SJSA1 (cell line): ENCODE measurements at regions not wholly inside any gene's neighbourhood (a gene's known extent, or its start where the extent isn't known, plus 50 kb on each side); places are given as distances from the start of the nearest gene placed in this dataset.
"Not testable (repeated sequence)": the region's sequence is repeated elsewhere in the genome, so short reads cannot be mapped to it uniquely, and the experiment has no call there.

Experiments used
- DNase-seq, 2 experiments: peaks; one replicate each; pipeline ENCODE4 v3.0.0-alpha.2; 2015 to 2020; ENCODE audit warnings: low spot score in 2 of 2, low read depth in 1 of 2
- H3K27ac ChIP-seq: fragments of 250-450 bp; sonication (Bioruptor Pico); 2 replicates; pipeline ENCODE4 v1.5.1; 2020; ENCODE audit warnings: mild to moderate bottlenecking, moderate library complexity
- H3K27me3 ChIP-seq: fragments of 250-450 bp; sonication (Bioruptor Pico); replicated peaks from 2 replicates; pipeline ENCODE4 v1.5.1; 2020; ENCODE audit warnings: mild to moderate bottlenecking, moderate library complexity
- H3K36me3 ChIP-seq: fragments of 250-450 bp; sonication (Bioruptor Pico); 2 replicates; pipeline ENCODE4 v1.5.1; 2020; ENCODE audit warnings: mild to moderate bottlenecking
- H3K4me1 ChIP-seq: fragments of 250-450 bp; sonication (Bioruptor Pico); replicated peaks from 2 replicates; pipeline ENCODE4 v1.6.1; 2021; ENCODE audit warnings: mild to moderate bottlenecking
- H3K4me3 ChIP-seq: fragments of 250-450 bp; sonication (Bioruptor Pico); 2 replicates; pipeline ENCODE4 v1.5.1; 2020; ENCODE audit warnings: mild to moderate bottlenecking
- H3K9me3 ChIP-seq: fragments of 250-450 bp; sonication (Bioruptor Pico); replicated peaks from 2 replicates; pipeline ENCODE4 v1.5.1; 2020; ENCODE audit warnings: mild to moderate bottlenecking

DNA sequence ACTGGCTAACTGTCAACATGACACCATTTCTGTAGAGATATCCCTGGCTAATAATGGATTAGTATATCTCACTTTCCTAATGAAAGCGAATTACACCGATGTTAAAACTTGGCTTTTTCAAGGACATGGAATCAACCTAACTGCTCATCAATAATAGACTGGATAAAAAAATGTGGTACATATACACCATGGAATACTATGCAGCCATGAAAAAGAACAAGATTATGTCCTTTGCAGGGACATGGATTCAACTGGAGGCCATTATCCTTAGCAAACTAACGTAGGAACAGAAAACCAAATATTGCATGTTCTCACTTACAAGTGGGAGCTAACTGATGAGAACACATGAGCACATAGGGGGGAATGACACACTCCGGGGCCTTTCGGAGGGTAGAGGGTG is 62.6 kb downstream of the ZIC1 start:
- H3K36me3 ChIP-seq, result no peaks in the 10 kb centered on the region
- H3K27ac ChIP-seq, result no peak overlapping the region
- no peaks in the 10 kb centered on the region for H3K9me3 ChIP-seq
- H3K4me3 ChIP-seq, result no peak overlapping the region
- H3K4me1 ChIP-seq, result no peaks in the 10 kb centered on the region
- DNase-seq, result no peak
- H3K27me3 ChIP-seq, result no peaks in the 10 kb centered on the region

DNA sequence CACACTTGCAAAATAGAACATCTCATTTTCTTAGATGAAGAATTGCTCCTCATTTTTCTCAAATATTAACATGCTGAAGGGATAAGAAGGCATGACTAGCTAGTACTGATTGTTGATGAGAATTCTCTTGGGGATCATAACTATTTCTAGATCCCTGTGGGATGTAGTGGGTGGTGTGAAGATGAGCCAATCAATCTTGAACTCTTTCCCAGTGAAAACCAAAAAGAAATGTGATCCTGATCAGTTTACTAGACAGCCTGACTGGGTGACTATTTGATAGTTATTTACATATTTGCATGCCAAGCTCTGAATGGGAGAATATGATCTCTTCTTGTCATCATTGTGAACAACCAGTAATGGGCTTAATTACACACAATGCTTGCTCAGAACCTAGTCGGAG is 63.7 kb downstream of the ZIC1 start:
- H3K27me3 ChIP-seq, result no peaks in the 10 kb centered on the region
- H3K27ac ChIP-seq, result no peak overlapping the region
- H3K9me3 ChIP-seq, result no peaks in the 10 kb centered on the region
- no peak overlapping the region for H3K4me3 ChIP-seq
- H3K36me3 ChIP-seq, result no peaks in the 10 kb centered on the region
- no peaks in the 10 kb centered on the region for H3K4me1 ChIP-seq
- no peak for DNase-seq

DNA sequence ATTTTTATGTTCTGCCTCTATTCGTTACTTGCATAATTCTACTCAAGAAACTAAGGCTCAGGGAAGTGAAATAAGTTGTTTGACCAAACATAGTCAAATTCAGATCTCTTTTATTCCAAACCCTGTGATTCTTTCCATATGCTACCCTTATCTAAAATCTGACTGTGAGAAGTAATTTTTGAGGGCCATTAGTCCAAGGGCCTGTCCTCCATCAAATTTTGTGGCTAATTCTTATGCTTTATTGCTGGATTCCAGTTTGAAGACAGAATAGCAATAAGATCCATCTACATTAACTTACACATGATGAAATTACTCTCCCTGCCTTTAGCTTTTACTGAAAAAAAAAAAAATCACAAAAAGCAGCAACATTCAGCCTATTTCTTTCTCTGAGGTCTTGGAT is 74.0 kb downstream of the ZIC1 start:
- no peaks in the 10 kb centered on the region for H3K27me3 ChIP-seq
- no peak overlapping the region for H3K27ac ChIP-seq
- no peak overlapping the region for H3K4me3 ChIP-seq
- DNase-seq, result no peak
- no peaks in the 10 kb centered on the region for H3K36me3 ChIP-seq
- H3K9me3 ChIP-seq, result no peaks in the 10 kb centered on the region
- H3K4me1 ChIP-seq, result no peaks in the 10 kb centered on the region

DNA sequence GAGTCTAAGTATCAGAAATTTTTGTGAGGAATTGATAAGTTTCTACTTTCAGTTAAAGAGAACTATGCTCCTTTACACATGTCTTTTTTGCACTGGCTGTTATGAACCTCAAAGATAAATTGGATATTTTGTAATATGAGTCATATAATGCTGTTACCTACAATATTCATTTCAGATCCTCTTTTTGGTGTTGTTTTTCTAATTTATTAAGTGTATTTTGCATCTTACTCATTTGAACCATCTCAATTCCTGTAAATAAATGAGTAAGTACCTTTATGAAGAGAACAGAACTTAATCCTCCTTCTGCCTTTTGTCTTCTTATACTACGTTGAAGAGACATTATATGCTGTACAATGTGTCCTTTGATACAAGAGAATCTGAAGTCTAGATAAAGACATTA is 74.4 kb downstream of the ZIC1 start:
- H3K4me3 ChIP-seq, result no peak overlapping the region
- no peaks in the 10 kb centered on the region for H3K36me3 ChIP-seq
- no peak for DNase-seq
- no peak overlapping the region for H3K27ac ChIP-seq
- H3K9me3 ChIP-seq, result no peaks in the 10 kb centered on the region
- no peaks in the 10 kb centered on the region for H3K27me3 ChIP-seq
- no peaks in the 10 kb centered on the region for H3K4me1 ChIP-seq

DNA sequence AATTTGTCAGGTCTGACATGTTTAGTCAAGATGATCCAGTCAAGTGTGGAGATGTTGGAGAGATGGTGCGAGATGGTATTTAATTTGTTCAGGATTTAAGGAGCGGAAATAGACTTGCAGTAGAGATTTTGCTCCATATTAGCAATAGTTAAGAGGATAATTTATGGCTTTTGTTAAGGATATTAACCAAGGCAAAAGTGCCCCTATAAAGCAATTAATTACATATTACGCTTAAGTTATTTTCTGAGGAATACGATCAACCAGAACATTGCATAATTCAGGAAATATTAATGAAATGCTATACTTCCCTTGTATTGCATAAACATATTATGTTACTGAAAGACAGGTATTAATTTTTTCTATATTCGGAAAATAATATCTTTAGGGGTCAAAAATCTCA is 83.9 kb downstream of the ZIC1 start:
- Histone ChIP-seq H3K4me3 (no peak overlapping the region), H3K9me3 (no peaks in the 10 kb centered on the region), H3K27ac (no peak overlapping the region), H3K4me1 (no peaks in the 10 kb centered on the region), H3K36me3 (no peaks in the 10 kb centered on the region), H3K27me3 (no peaks in the 10 kb centered on the region)
- no peak for DNase-seq

DNA sequence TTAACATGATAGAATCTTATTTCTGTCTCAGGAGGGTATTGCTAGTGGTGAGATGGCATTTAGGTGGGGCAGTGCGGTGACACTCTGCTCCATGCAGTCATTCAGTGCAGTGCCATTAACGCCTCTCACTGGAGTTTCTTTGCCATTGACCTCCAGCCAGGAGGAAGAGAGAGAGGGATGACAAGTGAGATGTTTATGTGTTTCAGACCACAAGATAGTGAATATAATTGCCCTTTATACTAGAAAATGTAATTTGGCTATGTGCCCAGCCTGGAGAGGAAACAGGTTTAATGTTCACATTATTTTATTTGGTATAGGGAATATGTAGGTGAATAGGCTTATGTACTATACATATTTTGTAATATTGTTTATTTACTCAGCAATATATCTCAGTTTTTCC is 84.5 kb downstream of the ZIC1 start:
- H3K9me3 ChIP-seq, result no peaks in the 10 kb centered on the region
- no peak overlapping the region for H3K4me3 ChIP-seq
- DNase-seq, result no peak
- H3K36me3 ChIP-seq, result no peaks in the 10 kb centered on the region
- H3K4me1 ChIP-seq, result no peaks in the 10 kb centered on the region
- no peaks in the 10 kb centered on the region for H3K27me3 ChIP-seq
- no peak overlapping the region for H3K27ac ChIP-seq

DNA sequence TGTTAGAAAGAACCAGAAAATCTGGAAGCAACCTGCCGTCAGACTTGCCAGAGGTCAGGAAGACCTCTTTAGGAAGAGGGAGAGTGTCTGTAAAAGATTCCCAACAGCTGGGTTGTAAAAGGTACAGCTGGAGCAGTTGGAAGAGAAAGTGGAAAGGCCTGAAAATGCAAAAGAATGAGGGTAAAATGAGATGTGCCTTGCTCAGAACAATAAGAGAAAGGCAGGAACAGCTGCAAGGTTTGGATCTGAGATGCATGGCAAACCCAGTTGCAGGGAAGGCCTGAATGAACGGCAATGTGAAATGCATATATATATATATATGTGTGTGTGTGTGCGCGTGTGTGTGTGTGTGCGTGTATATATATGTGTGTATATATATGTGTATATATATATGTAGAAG is 88.1 kb downstream of the ZIC1 start:
- no peak overlapping the region for H3K4me3 ChIP-seq
- no peak overlapping the region for H3K27ac ChIP-seq
- H3K27me3 ChIP-seq, result no peaks in the 10 kb centered on the region
- no peak for DNase-seq
- no peaks in the 10 kb centered on the region for H3K36me3 ChIP-seq
- H3K9me3 ChIP-seq, result no peaks in the 10 kb centered on the region
- no peaks in the 10 kb centered on the region for H3K4me1 ChIP-seq

DNA sequence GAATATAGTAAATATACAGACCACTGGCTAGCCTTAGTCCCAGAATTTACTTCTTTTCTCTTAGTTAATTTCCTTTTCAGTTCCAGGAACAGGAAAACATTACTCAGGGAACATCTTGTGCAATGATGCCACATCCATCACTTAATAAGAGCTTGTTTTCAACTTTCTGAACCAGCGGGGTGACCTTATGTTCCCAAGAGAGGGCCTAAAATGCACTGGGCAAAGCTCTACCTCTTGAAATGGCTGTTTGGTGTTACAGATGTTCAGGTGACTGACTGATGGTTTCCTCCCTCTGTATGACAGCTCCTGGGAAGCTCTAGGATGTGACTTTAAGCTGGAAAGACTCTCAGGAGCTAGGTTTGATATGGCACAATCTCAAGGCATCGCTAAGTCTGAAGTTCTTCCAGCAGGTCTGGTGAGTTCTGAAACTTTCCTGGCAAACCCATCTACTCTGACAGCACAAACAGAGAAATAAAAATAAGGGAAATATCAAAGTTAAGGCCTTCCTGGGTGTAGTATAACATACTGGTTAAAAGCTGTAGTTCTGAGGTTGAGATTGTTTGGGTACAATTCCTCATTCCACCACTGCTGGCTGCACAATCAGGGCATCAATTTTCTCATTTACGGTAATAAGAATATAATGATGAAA is 98.6 kb downstream of the ZIC1 start:
- H3K27ac ChIP-seq, result no peak overlapping the region
- DNase-seq, result no peak
- no peaks in the 10 kb centered on the region for H3K36me3 ChIP-seq
- H3K9me3 ChIP-seq, result no peaks in the 10 kb centered on the region
- H3K4me1 ChIP-seq, result no peaks in the 10 kb centered on the region
- H3K27me3 ChIP-seq, result no peaks in the 10 kb centered on the region
- H3K4me3 ChIP-seq, result no peak overlapping the region

DNA sequence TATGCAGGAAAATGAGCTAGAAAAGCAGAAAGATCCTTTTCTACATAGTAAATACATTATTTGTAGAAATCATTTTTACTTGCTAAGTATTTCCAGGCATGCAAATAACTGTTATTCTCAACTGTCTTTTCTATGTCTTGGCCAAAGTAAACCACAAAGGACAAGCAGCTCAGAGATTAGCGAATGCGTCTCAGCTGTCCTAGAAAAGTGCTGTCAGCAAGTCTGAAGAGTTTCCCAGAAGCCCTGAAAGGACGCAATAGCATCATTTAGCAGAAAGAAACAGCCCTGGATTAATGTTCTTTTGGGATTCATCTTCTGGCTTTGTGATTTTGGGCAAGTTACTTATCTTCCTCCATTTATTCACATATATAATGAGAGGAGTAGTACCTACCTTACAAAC is 100.3 kb downstream of the ZIC1 start:
- Histone ChIP-seq H3K36me3 (no peaks in the 10 kb centered on the region), H3K27me3 (no peaks in the 10 kb centered on the region), H3K4me3 (no peak overlapping the region), H3K9me3 (no peaks in the 10 kb centered on the region), H3K4me1 (no peaks in the 10 kb centered on the region), H3K27ac (no peak overlapping the region)
- no peak for DNase-seq

DNA sequence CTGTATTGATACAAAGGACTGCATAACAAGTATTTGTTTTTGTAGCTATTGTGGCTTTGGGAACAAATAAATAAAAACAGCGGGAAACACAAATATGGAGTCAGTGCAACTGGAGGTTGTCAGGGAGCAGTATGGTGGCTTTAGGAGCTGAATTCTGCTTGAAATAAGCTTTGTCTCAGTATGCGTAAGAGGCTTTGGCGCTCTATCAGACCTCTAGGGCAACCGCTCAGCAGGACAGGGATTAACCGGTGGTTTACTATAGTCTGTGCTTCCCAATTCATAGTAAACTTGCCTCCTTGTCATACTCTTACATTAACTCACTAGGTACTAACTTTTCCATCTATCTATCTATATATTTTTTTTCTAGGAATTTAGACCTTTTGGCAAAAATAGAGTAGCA is 104.6 kb downstream of the ZIC1 start:
- Histone ChIP-seq H3K27me3 (no peaks in the 10 kb centered on the region), H3K4me1 (no peaks in the 10 kb centered on the region), H3K4me3 (no peak overlapping the region), H3K36me3 (no peaks in the 10 kb centered on the region), H3K27ac (no peak overlapping the region), H3K9me3 (no peaks in the 10 kb centered on the region)
- no peak for DNase-seq

DNA sequence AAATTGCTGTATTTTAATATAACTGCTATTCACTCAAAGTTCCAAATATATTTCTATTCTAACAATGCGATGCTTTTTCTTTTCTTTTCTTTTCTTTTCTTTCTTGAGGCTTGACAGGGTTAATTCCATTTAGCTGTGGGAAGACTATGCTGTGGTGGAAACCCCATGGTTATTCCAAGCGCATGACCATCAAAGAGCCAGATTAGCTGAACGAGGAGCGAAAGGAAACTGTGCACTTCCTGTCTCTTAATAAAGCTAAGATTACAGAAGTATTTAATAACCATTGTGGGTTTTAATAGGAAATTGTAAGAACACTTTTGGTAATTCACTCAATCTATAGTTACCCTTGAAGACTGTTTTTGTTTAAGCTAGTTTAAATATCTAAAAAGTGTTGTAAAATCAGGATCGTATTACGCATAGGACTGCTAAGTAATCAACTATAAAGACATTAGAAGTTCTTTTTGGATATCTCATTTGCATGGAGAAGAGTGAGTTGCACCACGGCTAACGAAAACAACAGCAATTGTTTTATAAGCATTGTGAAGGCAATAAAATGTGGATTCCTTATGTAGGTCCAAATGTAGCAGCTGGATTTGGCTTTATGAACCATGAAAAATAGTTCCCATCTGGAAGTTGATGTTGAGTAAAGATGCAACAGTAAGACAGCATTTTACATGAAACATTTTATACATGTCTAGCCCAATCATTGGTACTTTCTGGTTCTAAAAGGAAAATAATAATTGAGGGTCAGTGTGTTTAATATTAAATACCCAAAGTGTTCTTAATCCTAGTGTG is 105.4 kb downstream of the ZIC1 start:
- Histone ChIP-seq H3K27me3 (no peaks in the 10 kb centered on the region), H3K4me1 (no peaks in the 10 kb centered on the region)
- DNase-seq, result no peak

DNA sequence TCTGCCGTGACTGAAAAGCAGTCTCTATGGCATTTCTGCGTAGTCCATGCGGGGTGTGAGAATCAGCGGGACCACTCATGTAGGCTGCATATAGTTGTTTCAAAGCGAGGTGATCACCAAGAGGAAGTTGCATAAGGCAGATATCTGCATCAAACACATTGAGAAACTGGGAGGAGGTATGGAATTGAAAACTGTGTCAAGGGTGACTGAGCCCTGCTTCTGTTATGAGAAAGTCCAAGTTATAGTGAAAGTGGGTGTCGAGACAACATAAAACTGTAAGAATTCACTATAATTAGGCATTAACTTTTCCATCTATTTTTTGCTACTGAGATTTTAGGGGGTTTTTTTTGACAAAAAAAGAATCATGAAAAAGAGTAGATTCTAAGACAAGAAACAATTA is 109.3 kb downstream of the ZIC1 start:
- no peak overlapping the region for H3K27ac ChIP-seq
- no peaks in the 10 kb centered on the region for H3K4me1 ChIP-seq
- H3K9me3 ChIP-seq, result no peaks in the 10 kb centered on the region
- H3K36me3 ChIP-seq, result no peaks in the 10 kb centered on the region
- DNase-seq, result no peak
- no peaks in the 10 kb centered on the region for H3K27me3 ChIP-seq
- no peak overlapping the region for H3K4me3 ChIP-seq

More for the DNA sequence above, 105.4 kb downstream of the ZIC1 start:
- H3K4me3 ChIP-seq, result no peak overlapping the region
- no peaks in the 10 kb centered on the region for H3K9me3 ChIP-seq
- no peak overlapping the region for H3K27ac ChIP-seq
- H3K36me3 ChIP-seq, result no peaks in the 10 kb centered on the region

DNA sequence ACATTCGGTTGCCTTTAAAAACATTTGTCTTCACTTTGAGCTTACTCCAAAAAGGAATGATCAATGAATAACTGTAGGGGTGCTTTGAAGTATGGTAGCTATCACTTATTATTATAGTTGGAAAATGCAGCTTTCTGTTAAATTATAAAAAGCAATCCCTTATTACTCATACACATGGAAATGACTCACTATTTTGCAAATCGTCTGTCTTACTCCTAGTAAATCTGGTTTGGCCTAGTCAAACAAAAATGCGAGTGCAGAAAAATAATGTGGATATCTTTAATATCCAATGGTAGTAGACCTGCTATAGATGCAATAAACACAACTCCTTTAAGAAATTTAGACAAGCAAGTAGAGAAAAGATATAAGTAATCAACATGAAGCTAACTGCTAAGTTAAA is 112.5 kb downstream of the ZIC1 start:
- H3K36me3 ChIP-seq, result no peaks in the 10 kb centered on the region
- no peak overlapping the region for H3K4me3 ChIP-seq
- no peak for DNase-seq
- no peaks in the 10 kb centered on the region for H3K4me1 ChIP-seq
- H3K27ac ChIP-seq, result no peak overlapping the region
- H3K9me3 ChIP-seq, result no peaks in the 10 kb centered on the region
- no peaks in the 10 kb centered on the region for H3K27me3 ChIP-seq

DNA sequence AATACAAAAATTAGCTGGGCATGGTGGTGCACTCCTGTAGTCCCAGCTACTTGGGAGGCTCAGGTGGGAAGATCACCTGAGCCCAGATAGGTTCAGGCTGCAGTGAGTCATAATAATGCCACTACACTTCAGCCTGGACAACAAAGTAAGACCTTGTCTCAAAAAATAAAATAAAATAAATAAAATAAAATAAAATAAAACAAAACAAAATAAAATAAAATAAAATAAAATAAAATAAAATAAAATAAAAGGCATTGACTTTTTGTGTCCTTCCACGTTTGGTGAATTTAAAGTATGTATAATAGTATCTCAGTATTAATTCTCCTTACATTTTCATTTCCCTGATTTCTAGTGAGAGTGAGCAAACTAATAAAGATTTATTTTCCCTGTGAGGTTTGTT is 113.6 kb downstream of the ZIC1 start:
- not testable (repeated sequence) for H3K9me3 ChIP-seq, H3K27me3 ChIP-seq, H3K27ac ChIP-seq, DNase-seq, H3K4me1 ChIP-seq, H3K4me3 ChIP-seq, H3K36me3 ChIP-seq

DNA sequence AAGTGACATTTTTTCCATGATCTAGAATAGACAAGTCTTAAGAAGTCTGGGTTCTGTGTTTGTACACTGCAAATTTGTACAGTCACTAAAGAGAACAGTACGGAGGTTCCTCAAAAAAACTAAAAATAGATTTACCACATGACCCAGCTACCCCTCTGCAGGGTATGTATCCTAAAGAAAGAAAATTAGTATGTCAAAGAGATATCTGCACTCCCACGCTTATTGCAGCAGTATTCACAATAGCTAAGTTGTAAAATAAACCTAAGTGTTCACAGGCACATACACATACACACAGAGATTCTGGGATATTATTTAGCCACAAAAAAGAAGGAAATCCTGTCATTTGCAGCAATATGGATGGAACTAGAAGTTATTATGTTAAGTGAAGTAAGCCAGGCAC is 120.4 kb downstream of the ZIC1 start:
- DNase-seq, result no peak
- Histone ChIP-seq H3K27ac (no peak overlapping the region), H3K36me3 (no peaks in the 10 kb centered on the region), H3K9me3 (no peaks in the 10 kb centered on the region), H3K4me3 (no peak overlapping the region), H3K27me3 (no peaks in the 10 kb centered on the region), H3K4me1 (no peaks in the 10 kb centered on the region)
